ENCODE measurements at regions not wholly inside any gene's neighbourhood (a gene's known extent, or its start where the extent isn't known, plus 50 kb on each side); places are given as distances from the start of the nearest gene placed in this dataset.

- peaks cover 5% of the 10 kb centered on the region; the same call in 1 of the 2 replicates for H3K4me1 ChIP-seq (ENCODE audit: insufficient read depth, low read length)
- no peaks in the 10 kb centered on the region for H3K79me1 ChIP-seq (ENCODE audit: insufficient read depth, low read depth, low read length, poor library complexity, severe bottlenecking)
- TF ChIP-seq CTCF (conservative IDR thresholded peaks at IDR 0.05), result no peak
- no peaks in the 10 kb centered on the region; the same call in 1 of the 2 replicates for H3K79me2 ChIP-seq (ENCODE audit: insufficient read depth, low read length)
- H3K27me3 ChIP-seq (ENCODE audit: insufficient read depth, low read length), result no peaks in the 10 kb centered on the region
- H3K23me2 ChIP-seq (ENCODE audit: insufficient read length, low read depth, low read length, poor library complexity, severe bottlenecking), result no peaks in the 10 kb centered on the region
- Mint-ChIP-seq H3K27ac (peak overlapping the region in 1 of 3 experiments; percentile 57; a peak in 2 of 7 replicates), H3K27me3 (ENCODE audit: low read depth) (no peaks in the 10 kb centered on the region), H3K9me3 (peaks cover 2 to 7% of the 10 kb centered on the region in 2 experiments; a peak in 4 of 5 replicates), H3K4me1 (peaks cover 36 to 54% of the 10 kb centered on the region in 2 experiments), H3K4me3 (no peak overlapping the region), H3K36me3 (ENCODE audit: insufficient read depth in 1 of 3, low read depth in 3 of 3) (peaks cover 8 to 14% (median 11%) of the 10 kb centered on the region in 3 experiments; a peak in 6 of 7 replicates)
- H3K9ac ChIP-seq (ENCODE audit: extremely low read depth, insufficient read length, low read length), result no peak overlapping the region
- no peak overlapping the region for H3K18ac ChIP-seq (ENCODE audit: insufficient read length, low read depth, low read length)
- H4K20me1 ChIP-seq (ENCODE audit: control insufficient read depth, insufficient read depth, insufficient read length), result no peaks in the 10 kb centered on the region
- WGBS (ENCODE audit: extremely low coverage, insufficient read length, low lambda C conversion rate), result no CpG with 5 or more reads among the region's 2 CpGs
- H4K8ac ChIP-seq (replicated peaks; ENCODE audit: insufficient read length, low read depth, low read length), result no peak overlapping the region
- H3T11ph ChIP-seq (ENCODE audit: low read length), result no peak overlapping the region
- H2BK12ac ChIP-seq (ENCODE audit: insufficient read length, low read depth, low read length), result no peak overlapping the region
- H3K4ac ChIP-seq (ENCODE audit: low read depth, low read length), result no peak overlapping the region
- peak overlapping the region; percentile 7 for H3K27ac ChIP-seq (ENCODE audit: insufficient read length, low read depth, low read length)
- no peak overlapping the region for H4K91ac ChIP-seq (ENCODE audit: insufficient read length, low read depth, low read length)
- H3K23ac ChIP-seq (ENCODE audit: insufficient read length, low read depth, low read length), result no peak overlapping the region
- no peak overlapping the region for H2BK20ac ChIP-seq (ENCODE audit: low read depth, low read length, poor library complexity, severe bottlenecking)
- peak overlapping the region; percentile 35 for H2BK5ac ChIP-seq (ENCODE audit: insufficient read length, low read length)
- no peak overlapping the region for H3K14ac ChIP-seq (ENCODE audit: insufficient read depth, low read length)
- H4K5ac ChIP-seq (ENCODE audit: insufficient read length, low read depth, low read length), result no peak overlapping the region
- no peaks in the 10 kb centered on the region for H3K9me3 ChIP-seq (ENCODE audit: control insufficient read depth, low read depth, low read length)
- H3K56ac ChIP-seq (ENCODE audit: insufficient read length, low read depth, low read length), result no peak overlapping the region
- H2BK15ac ChIP-seq (ENCODE audit: low read depth, low read length), result no peak overlapping the region
- no peak overlapping the region for H2AFZ ChIP-seq (ENCODE audit: low read length)
- H2BK120ac ChIP-seq (ENCODE audit: low read depth, low read length, poor library complexity, severe bottlenecking), result no peak overlapping the region
- H3K4me2 ChIP-seq (ENCODE audit: insufficient read depth, insufficient read length, low read length), result no peak overlapping the region
- DNase-seq, result no peak
- no peak overlapping the region for H2AK5ac ChIP-seq (ENCODE audit: insufficient read length, low read length)
These were observed 186.8 kb downstream of the MACC1 start for GRCh38 chr7:20030417-20030816.
